MCF 10A (cell line): ENCODE measurements at regions not wholly inside any gene's neighbourhood (a gene's known extent, or its start where the extent isn't known, plus 50 kb on each side); places are given as distances from the start of the nearest gene placed in this dataset.

ENCODE experiments used
- BruUV-seq: library from RNA; stranded (reverse); fragments of 400-500 nt; replicated peaks from 2 replicates; lab custom pipeline; 2021; lab: Mats Ljungman, UMichigan
- CTCF ChIA-PET: fragments of 300-600 bp; sonication (Branson Sonifier 250); formaldehyde crosslinking; extraction: SDS; loops from one replicate; lab custom pipeline; 2021; ENCODE audit warnings: antibody characterized with exemption, inconsistent platforms; lab: Yijun Ruan, JAX
- POLR2A ChIA-PET: fragments of 300-600, 350-650 bp; sonication (Branson Sonifier 250); formaldehyde crosslinking; extraction: SDS; loops from one replicate; lab custom pipeline; 2020; ENCODE audit warnings: antibody characterized with exemption, inconsistent platforms; lab: Yijun Ruan, JAX
- DNase-seq: peaks from one replicate; pipeline ENCODE4 v3.0.0-alpha.2; 2018; ENCODE audit not compliant: unreplicated experiment
- H3K27ac Mint-ChIP-seq: one replicate; pipeline ENCODE4 v1.8.0; 2022; ENCODE audit warnings: mild to moderate bottlenecking, low read depth, mixed read lengths; ENCODE audit not compliant: unreplicated experiment
- H3K27me3 Mint-ChIP-seq: one replicate; pipeline ENCODE4 v1.8.0; 2022; ENCODE audit warnings: mixed read lengths; ENCODE audit not compliant: insufficient read depth, unreplicated experiment
- H3K36me3 Mint-ChIP-seq: one replicate; pipeline ENCODE4 v1.8.0; 2022; ENCODE audit warnings: mild to moderate bottlenecking, moderate library complexity, mixed read lengths; ENCODE audit not compliant: insufficient read depth, unreplicated experiment
- H3K4me1 Mint-ChIP-seq: one replicate; pipeline ENCODE4 v1.8.0; 2022; ENCODE audit warnings: mixed read lengths; ENCODE audit not compliant: insufficient read depth, unreplicated experiment
- H3K4me3 Mint-ChIP-seq: one replicate; pipeline ENCODE4 v1.8.0; 2022; ENCODE audit warnings: mild to moderate bottlenecking, moderate library complexity, mixed read lengths; ENCODE audit not compliant: unreplicated experiment
- H3K9me3 Mint-ChIP-seq: one replicate; pipeline ENCODE4 v1.8.0; 2022; ENCODE audit warnings: mixed read lengths; ENCODE audit not compliant: unreplicated experiment
- intact Hi-C: fragments of 100-400 bp; cut with micrococcal nuclease; formaldehyde crosslinking; loops from 2 replicates; pipeline ENCODE4 v1.14.1; 2022
- TF ChIP-seq, protein P1 (sequence below): fragments of 200-600 bp; IDR thresholded peaks from one replicate; pipeline ENCODE4 v1.8.0; 2022; ENCODE audit warnings: antibody characterized with exemption, mild to moderate bottlenecking; ENCODE audit not compliant: unreplicated experiment

DNA sequence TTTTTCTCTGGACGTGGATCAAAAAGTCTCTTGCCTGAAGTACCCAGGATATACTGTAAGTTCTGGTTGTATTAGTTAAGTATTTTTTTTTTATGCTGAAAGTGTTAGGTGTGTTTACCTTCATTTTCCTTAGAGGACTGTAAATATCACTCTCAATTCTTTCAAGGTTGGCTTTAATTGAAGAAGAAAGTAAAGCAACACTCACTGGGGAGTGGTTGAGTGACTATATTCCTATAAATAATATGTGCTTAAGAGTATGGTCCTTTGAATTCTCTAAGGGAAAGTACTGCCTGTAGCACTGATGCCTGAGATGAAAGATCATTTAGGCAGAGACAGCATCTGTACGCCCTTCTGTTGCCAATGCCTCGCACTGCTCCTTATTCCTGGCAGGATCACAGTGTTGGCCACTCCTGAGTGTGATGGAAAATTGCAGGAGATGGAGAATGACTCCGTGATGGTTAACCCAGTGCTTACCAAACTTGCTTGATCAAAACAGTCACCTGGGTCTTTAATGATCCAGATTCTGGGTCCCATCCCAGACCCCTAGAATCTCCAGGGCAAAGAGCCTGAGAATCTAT, 182.0 kb upstream of the MPDZ start:
- CTCF ChIA-PET: no interaction called here
- Mint-ChIP-seq H3K27me3 (no peaks in the 10 kb centered on the region), H3K36me3 (peaks cover 1% of the 10 kb centered on the region), H3K27ac (no peak overlapping the region), H3K9me3 (no peaks in the 10 kb centered on the region), H3K4me3 (no peak overlapping the region), H3K4me1 (no peaks in the 10 kb centered on the region)
- intact Hi-C loops: no loop called here
- DNase-seq: no peak
- BruUV-seq: no TSS peak
- TF ChIP-seq, protein P1, sequence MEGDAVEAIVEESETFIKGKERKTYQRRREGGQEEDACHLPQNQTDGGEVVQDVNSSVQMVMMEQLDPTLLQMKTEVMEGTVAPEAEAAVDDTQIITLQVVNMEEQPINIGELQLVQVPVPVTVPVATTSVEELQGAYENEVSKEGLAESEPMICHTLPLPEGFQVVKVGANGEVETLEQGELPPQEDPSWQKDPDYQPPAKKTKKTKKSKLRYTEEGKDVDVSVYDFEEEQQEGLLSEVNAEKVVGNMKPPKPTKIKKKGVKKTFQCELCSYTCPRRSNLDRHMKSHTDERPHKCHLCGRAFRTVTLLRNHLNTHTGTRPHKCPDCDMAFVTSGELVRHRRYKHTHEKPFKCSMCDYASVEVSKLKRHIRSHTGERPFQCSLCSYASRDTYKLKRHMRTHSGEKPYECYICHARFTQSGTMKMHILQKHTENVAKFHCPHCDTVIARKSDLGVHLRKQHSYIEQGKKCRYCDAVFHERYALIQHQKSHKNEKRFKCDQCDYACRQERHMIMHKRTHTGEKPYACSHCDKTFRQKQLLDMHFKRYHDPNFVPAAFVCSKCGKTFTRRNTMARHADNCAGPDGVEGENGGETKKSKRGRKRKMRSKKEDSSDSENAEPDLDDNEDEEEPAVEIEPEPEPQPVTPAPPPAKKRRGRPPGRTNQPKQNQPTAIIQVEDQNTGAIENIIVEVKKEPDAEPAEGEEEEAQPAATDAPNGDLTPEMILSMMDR: no peak
- POLR2A ChIA-PET: interaction anchor here (0.9 kb wide), 1 partner anchor 33 kb away, joined by 3 read pairs; no protein-coding TSS in a partner anchor

DNA sequence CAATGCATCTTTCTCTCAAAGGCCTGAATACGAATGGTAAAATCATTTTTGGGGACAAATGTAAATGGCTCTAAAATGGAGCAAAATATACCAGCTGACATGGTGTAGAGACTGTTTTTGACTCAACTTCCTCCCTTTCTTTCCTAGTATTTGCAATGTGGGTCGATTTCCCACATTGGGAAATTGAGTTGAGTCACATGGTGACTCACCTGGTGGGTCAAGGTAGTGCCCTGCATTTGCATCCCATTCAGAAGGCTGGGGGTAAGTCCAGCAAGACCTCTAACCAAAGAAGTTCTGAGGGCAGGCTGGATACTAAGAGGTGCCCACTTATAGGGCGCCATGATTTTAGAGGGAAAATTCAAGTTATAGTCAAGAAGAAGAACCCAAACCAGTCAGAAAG, 179.6 kb upstream of the MPDZ start:
- H3K9me3 Mint-ChIP-seq: no peaks in the 10 kb centered on the region

DNA sequence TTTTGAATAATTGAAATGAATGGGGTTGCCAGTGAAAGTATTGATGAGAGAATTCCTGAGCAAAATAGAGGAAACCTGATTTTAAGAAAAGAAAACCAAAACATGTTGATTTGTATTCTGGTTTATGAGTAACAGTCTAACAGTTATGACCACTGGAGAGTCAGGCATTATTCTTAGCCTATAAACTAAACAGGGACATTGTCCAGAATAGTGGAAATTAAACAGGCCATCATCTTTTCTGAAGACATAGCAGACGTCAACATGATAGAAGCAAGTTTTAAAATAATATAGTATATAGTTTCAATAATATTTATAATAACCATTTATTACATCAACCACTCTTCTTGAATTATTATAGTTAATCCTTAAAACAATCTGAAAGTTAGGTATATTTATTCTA, 178.3 kb upstream of the MPDZ start:
- no peaks in the 10 kb centered on the region for H3K9me3 Mint-ChIP-seq
- H3K27ac Mint-ChIP-seq: no peak overlapping the region
- no peaks in the 10 kb centered on the region for H3K27me3 Mint-ChIP-seq
- POLR2A ChIA-PET: interaction anchor here (1.2 to 1.3 kb wide), 2 partner anchors 13 to 75 kb away, joined by 3 to 4 read pairs; no protein-coding TSS in a partner anchor
- H3K36me3 Mint-ChIP-seq: peaks cover 6% of the 10 kb centered on the region
- H3K4me1 Mint-ChIP-seq: no peaks in the 10 kb centered on the region
- intact Hi-C loops: no loop called here
- TF ChIP-seq, protein P1: no peak
- no peak overlapping the region for H3K4me3 Mint-ChIP-seq
- CTCF ChIA-PET: interaction anchor here (0.6 to 2.7 kb wide), 4 partner anchors 12 to 969 kb away, joined by 4 to 11 read pairs (median 6); no protein-coding TSS in a partner anchor
- no TSS peak for BruUV-seq
- DNase-seq: no peak

More for the DNA sequence above, 179.6 kb upstream of the MPDZ start:
- Mint-ChIP-seq H3K36me3 (peaks cover 6% of the 10 kb centered on the region), H3K4me3 (no peak overlapping the region), H3K27me3 (no peaks in the 10 kb centered on the region), H3K4me1 (no peaks in the 10 kb centered on the region), H3K27ac (no peak overlapping the region)
- CTCF ChIA-PET: interaction anchor here (0.6 to 1.1 kb wide), 2 partner anchors 11 to 95 kb away, joined by 3 read pairs; no protein-coding TSS in a partner anchor
- no TSS peak for BruUV-seq
- intact Hi-C loops: no loop called here
- TF ChIP-seq, protein P1: no peak
- peak; percentile 45 for DNase-seq
- POLR2A ChIA-PET: interaction anchor here (0.7 kb wide), 1 partner anchor 11 kb away, joined by 3 read pairs; no protein-coding TSS in a partner anchor

DNA sequence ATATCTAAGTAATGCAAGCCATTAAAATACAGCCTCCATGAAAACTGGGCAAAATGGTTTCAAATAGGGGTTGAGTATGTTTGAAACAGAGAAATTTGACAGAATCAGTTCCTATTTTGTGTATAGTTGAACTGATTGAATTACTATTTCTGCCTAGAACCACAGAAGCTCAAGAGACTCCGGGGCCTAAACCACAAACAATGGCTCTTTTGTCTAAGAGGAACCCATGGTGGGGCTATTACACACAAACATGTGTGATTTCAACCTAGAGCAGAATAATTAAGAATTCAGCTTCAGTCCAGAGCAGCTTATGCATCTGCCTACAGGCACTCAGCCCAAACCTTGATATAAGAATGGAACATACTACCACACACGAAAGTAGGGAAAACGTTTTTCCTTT, 171.2 kb upstream of the MPDZ start:
- no TSS peak for BruUV-seq

More for the DNA sequence above, 171.2 kb upstream of the MPDZ start:
- peaks cover 6% of the 10 kb centered on the region for H3K4me1 Mint-ChIP-seq
- no peaks in the 10 kb centered on the region for H3K9me3 Mint-ChIP-seq
- no peak for DNase-seq
- CTCF ChIA-PET: interaction anchor here (0.5 to 6.0 kb wide), 6 partner anchors 20 to 976 kb away, joined by 3 to 50 read pairs (median 4); no protein-coding TSS in a partner anchor
- TF ChIP-seq, protein P1: no peak
- H3K27me3 Mint-ChIP-seq: no peaks in the 10 kb centered on the region
- POLR2A ChIA-PET: interaction anchor here (0.5 to 0.7 kb wide), 3 partner anchors 11 to 837 kb away, joined by 3 to 6 read pairs (median 3); no protein-coding TSS in a partner anchor
- intact Hi-C loops: no loop called here
- no peaks in the 10 kb centered on the region for H3K36me3 Mint-ChIP-seq
- no peak overlapping the region for H3K27ac Mint-ChIP-seq
- H3K4me3 Mint-ChIP-seq: no peak overlapping the region
